ENCODE measurements at regions not wholly inside any gene's neighbourhood (a gene's known extent, or its start where the extent isn't known, plus 50 kb on each side); places are given as distances from the start of the nearest gene placed in this dataset.
"Not testable (repeated sequence)": the region's sequence is repeated elsewhere in the genome, so short reads cannot be mapped to it uniquely, and the experiment has no call there.

DNA sequence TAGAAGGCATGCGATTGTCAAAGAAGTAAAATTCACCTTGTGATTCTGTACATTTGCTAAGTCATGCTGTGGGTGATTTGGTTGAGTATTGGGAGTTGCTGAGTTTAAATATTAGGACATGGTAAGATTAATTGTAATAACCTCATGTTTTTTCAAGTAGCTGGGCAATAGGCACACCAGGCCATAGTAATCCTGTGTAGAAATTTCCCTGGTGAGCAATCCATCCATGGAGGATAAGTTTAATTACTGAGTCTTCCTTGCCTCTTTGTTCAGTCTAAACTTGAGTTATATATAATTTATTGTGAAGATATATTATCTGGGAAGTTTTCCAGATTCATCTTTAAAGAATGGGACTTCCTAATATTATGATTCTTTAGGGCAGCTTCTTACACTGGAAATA, 221.1 kb upstream of the NUDT12 start:
- Mint-ChIP-seq H3K27me3 (no peaks in the 10 kb centered on the region), H3K4me1 (no peaks in the 10 kb centered on the region), H3K4me3 (no peak overlapping the region), H3K27ac (no peak overlapping the region), H3K36me3 (ENCODE audit: low read depth) (no peaks in the 10 kb centered on the region), H3K9me3 (ENCODE audit: low read depth) (no peaks in the 10 kb centered on the region)
- ATAC-seq (no peak), DNase-seq (no peak)
- POLR2A ChIA-PET, result no interaction called here
- CTCF ChIA-PET, result no interaction called here
- intact Hi-C loops (cut with DNase I, micrococcal nuclease), result no loop called here

- Mint-ChIP-seq H3K27ac (no peak overlapping the region), H3K4me3 (no peak overlapping the region), H3K9me3 (ENCODE audit: low read depth) (no peaks in the 10 kb centered on the region), H3K36me3 (ENCODE audit: low read depth) (no peaks in the 10 kb centered on the region), H3K27me3 (no peaks in the 10 kb centered on the region), H3K4me1 (no peaks in the 10 kb centered on the region)
- ChIA-PET CTCF (interaction anchor here (1.1 kb wide), 1 partner anchor 14 kb away, joined by 4 read pairs; no protein-coding TSS in a partner anchor), POLR2A (no interaction called here)
- no peak for ATAC-seq
- DNase-seq, result no peak
- intact Hi-C loops (cut with DNase I, micrococcal nuclease), result no loop called here
Observed at GRCh38 chr5:103780794-103781193, 218.2 kb upstream of the NUDT12 start.

- Mint-ChIP-seq H3K27ac (no peak overlapping the region), H3K9me3 (ENCODE audit: low read depth) (peaks cover 2% of the 10 kb centered on the region), H3K27me3 (no peaks in the 10 kb centered on the region), H3K36me3 (ENCODE audit: low read depth) (no peaks in the 10 kb centered on the region), H3K4me1 (no peaks in the 10 kb centered on the region), H3K4me3 (no peak overlapping the region)
- DNase-seq, result no peak
- POLR2A ChIA-PET, result no interaction called here
- no peak for ATAC-seq
- intact Hi-C loops (cut with DNase I, micrococcal nuclease), result no loop called here
- CTCF ChIA-PET, result interaction anchor here (0.6 kb wide), 1 partner anchor 1925 kb away, joined by 4 read pairs; no protein-coding TSS in a partner anchor
Observed at GRCh38 chr5:103774721-103775120, 212.1 kb upstream of the NUDT12 start.

DNA sequence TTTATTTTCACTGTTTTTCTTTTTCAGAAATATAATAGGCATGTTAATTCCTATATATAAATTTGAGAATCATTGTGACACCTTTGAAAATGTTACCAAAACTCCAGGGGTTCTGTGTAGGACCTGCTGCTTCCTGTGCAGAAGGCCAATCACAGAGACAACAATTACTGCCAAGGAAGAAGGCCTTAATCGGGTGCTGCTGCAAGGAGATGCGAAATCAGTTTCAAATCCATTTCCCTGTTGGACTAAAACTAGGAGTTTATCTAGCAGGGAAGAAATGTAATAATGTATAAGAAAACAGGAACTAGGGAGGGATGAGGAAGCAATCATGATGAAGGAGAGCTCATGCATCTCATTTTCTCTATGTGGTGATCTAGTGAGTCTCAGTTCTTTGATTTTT, 209.7 kb upstream of the NUDT12 start:
- H3K4me1 Mint-ChIP-seq, result no peaks in the 10 kb centered on the region
- no peak for ATAC-seq
- no peak for DNase-seq
- no peak overlapping the region for H3K4me3 Mint-ChIP-seq
- no peak overlapping the region for H3K27ac Mint-ChIP-seq
- H3K9me3 Mint-ChIP-seq (ENCODE audit: low read depth), result peaks cover 2% of the 10 kb centered on the region
- ChIA-PET POLR2A (no interaction called here), CTCF (interaction anchor here (0.6 kb wide), 1 partner anchor 62 kb away, joined by 3 read pairs; no protein-coding TSS in a partner anchor)
- H3K27me3 Mint-ChIP-seq, result no peaks in the 10 kb centered on the region
- H3K36me3 Mint-ChIP-seq (ENCODE audit: low read depth), result no peaks in the 10 kb centered on the region
- intact Hi-C loops (cut with DNase I, micrococcal nuclease), result no loop called here

GRCh38 chr5:103764403-103764802, 201.8 kb upstream of the NUDT12 start:
- DNase-seq, result no peak
- ChIA-PET CTCF (no interaction called here), POLR2A (no interaction called here)
- Mint-ChIP-seq H3K4me3 (no peak overlapping the region), H3K36me3 (ENCODE audit: low read depth) (no peaks in the 10 kb centered on the region), H3K27ac (no peak overlapping the region), H3K27me3 (no peaks in the 10 kb centered on the region), H3K9me3 (ENCODE audit: low read depth) (peaks cover 2% of the 10 kb centered on the region), H3K4me1 (no peaks in the 10 kb centered on the region)
- intact Hi-C loops (cut with DNase I, micrococcal nuclease), result no loop called here
- ATAC-seq, result no peak

- CTCF ChIA-PET, result no interaction called here
- no peak for DNase-seq
- H3K9me3 Mint-ChIP-seq (ENCODE audit: low read depth), result peaks cover 2% of the 10 kb centered on the region
- H3K36me3 Mint-ChIP-seq (ENCODE audit: low read depth), result no peaks in the 10 kb centered on the region
- no peaks in the 10 kb centered on the region for H3K4me1 Mint-ChIP-seq
- H3K27ac Mint-ChIP-seq, result no peak overlapping the region
- ATAC-seq, result no peak
- no peak overlapping the region for H3K4me3 Mint-ChIP-seq
- intact Hi-C loops (cut with DNase I, micrococcal nuclease), result no loop called here
- POLR2A ChIA-PET, result no interaction called here
- no peaks in the 10 kb centered on the region for H3K27me3 Mint-ChIP-seq
Observed at GRCh38 chr5:103758996-103759395, 196.4 kb upstream of the NUDT12 start.

GRCh38 chr5:103755974-103756373, 193.4 kb upstream of the NUDT12 start:
- no peak for ATAC-seq
- Mint-ChIP-seq H3K27ac (no peak overlapping the region), H3K36me3 (ENCODE audit: low read depth) (no peaks in the 10 kb centered on the region), H3K27me3 (no peaks in the 10 kb centered on the region), H3K9me3 (ENCODE audit: low read depth) (peaks cover 2% of the 10 kb centered on the region), H3K4me1 (no peaks in the 10 kb centered on the region), H3K4me3 (no peak overlapping the region)
- POLR2A ChIA-PET, result no interaction called here
- CTCF ChIA-PET, result no interaction called here
- intact Hi-C loops (cut with DNase I, micrococcal nuclease), result no loop called here
- DNase-seq, result no peak

DNA sequence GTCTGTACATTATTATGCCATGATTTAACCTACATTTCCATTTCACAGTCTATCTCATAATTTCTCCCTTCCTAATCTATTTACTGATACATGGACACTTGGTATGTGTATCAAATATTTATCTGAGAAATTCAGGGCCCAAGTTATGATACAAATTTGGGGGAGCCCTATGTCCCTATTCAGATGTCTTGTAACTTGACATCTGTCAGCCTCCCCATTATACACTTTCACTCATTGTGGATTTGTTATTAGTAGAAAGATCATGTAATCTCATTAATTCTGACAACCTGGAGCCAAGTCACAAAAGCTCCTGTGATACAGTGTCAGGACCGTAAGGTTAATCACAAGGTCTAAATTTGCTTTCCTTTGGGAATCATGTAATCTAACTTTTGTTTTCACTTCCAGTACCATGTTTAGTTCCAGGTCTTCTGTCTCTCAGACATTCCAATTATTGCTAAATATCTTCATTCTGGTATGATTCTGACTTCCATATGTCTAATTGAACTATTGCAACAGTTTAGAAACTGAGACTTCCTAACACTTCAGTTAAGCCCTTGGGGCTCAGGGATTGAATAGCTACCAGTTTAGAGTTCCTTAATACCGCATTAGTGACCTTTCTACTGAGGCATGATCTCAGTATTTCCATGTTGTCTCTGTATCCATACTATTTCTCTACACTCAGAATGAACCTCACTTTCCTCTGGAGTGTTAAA, 182.9 kb upstream of the NUDT12 start:
- H3K27ac Mint-ChIP-seq, result no peak overlapping the region
- H3K4me3 Mint-ChIP-seq, result no peak overlapping the region
- intact Hi-C loops (cut with DNase I, micrococcal nuclease), result no loop called here
- no peaks in the 10 kb centered on the region for H3K4me1 Mint-ChIP-seq
- H3K9me3 Mint-ChIP-seq (ENCODE audit: low read depth), result no peaks in the 10 kb centered on the region
- ChIA-PET POLR2A (no interaction called here), CTCF (no interaction called here)
- no peak for DNase-seq
- no peaks in the 10 kb centered on the region for H3K27me3 Mint-ChIP-seq
- no peak for ATAC-seq
- H3K36me3 Mint-ChIP-seq (ENCODE audit: low read depth), result no peaks in the 10 kb centered on the region

DNA sequence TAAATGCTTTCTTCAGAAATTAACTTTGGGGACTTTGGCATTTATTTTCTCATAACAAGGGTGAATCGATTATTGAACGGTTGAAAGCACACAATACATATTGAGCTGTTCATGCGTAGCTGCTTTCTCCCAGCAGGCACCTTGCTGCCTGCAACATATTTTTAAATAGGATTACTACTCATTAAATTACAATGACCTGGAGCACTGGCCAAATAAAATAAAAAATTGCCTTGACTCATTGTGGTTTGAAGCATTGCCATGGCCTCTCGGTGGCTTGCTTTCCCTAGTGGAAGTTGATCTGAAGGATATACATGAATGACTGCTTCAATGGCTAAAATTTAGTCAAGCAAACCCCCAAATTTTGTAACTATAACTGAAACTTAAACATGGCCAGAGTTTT, 181.6 kb upstream of the NUDT12 start:
- ChIA-PET CTCF (no interaction called here), POLR2A (no interaction called here)
- H3K36me3 Mint-ChIP-seq (ENCODE audit: low read depth), result no peaks in the 10 kb centered on the region
- H3K9me3 Mint-ChIP-seq (ENCODE audit: low read depth), result no peaks in the 10 kb centered on the region
- H3K4me1 Mint-ChIP-seq, result no peaks in the 10 kb centered on the region
- ATAC-seq (no peak), DNase-seq (no peak)
- no peaks in the 10 kb centered on the region for H3K27me3 Mint-ChIP-seq
- intact Hi-C loops (cut with DNase I, micrococcal nuclease), result no loop called here
- no peak overlapping the region for H3K4me3 Mint-ChIP-seq
- no peak overlapping the region for H3K27ac Mint-ChIP-seq

- no peaks in the 10 kb centered on the region for H3K36me3 Mint-ChIP-seq (ENCODE audit: low read depth)
- CTCF ChIA-PET, result no interaction called here
- DNase-seq (no peak), ATAC-seq (no peak)
- H3K27ac Mint-ChIP-seq, result no peak overlapping the region
- POLR2A ChIA-PET, result no interaction called here
- intact Hi-C loops (cut with DNase I, micrococcal nuclease), result no loop called here
- H3K4me1 Mint-ChIP-seq, result no peaks in the 10 kb centered on the region
- H3K27me3 Mint-ChIP-seq, result no peaks in the 10 kb centered on the region
- H3K9me3 Mint-ChIP-seq (ENCODE audit: low read depth), result no peaks in the 10 kb centered on the region
- H3K4me3 Mint-ChIP-seq, result no peak overlapping the region
Observed at GRCh38 chr5:103743421-103743820, 180.8 kb upstream of the NUDT12 start.

DNA sequence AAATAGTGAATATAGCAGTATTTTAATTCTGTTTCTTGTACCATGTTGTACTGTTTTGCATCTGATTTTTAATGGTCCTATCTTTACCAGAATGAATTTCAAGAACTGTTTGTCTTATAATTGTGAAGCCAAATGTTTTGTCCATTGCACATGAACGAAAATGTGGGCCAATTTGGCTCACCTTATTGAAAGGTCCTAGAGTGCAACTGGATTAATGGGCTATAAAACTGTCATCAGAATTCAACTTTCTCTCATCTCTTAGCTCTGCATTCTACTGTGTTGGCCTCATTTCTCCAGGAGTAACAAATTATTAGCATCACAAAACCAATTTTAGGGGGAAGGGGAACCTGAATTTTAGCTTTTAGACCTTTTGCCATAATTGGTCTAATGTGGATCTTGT, 179.4 kb upstream of the NUDT12 start:
- ChIA-PET POLR2A (no interaction called here), CTCF (no interaction called here)
- H3K4me3 Mint-ChIP-seq, result no peak overlapping the region
- H3K36me3 Mint-ChIP-seq (ENCODE audit: low read depth), result no peaks in the 10 kb centered on the region
- no peaks in the 10 kb centered on the region for H3K4me1 Mint-ChIP-seq
- peaks cover 2% of the 10 kb centered on the region for H3K9me3 Mint-ChIP-seq (ENCODE audit: low read depth)
- H3K27me3 Mint-ChIP-seq, result no peaks in the 10 kb centered on the region
- ATAC-seq, result no peak
- no peak overlapping the region for H3K27ac Mint-ChIP-seq
- no peak for DNase-seq
- intact Hi-C loops (cut with DNase I, micrococcal nuclease), result no loop called here

DNA sequence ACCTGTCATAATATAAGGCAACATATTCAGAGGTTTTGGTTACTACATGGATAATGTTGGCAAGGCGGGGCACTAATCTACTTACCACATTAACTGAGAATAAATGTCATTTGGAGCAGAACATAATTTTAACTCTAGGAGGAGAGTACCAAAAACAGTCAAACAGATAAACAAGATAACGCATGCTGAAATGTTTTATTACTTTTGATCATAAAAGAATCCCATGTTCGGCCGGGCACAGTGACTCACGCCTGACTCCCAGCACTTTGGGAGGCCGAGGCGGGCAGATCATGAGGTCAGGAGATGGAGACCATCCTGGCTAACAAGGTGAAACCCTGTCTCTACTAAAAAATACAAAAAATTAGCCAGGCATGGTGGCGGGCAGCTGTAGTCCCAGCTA, 173.8 kb upstream of the NUDT12 start:
- H3K36me3 Mint-ChIP-seq (ENCODE audit: low read depth); ATAC-seq; POLR2A ChIA-PET; CTCF ChIA-PET; DNase-seq; intact Hi-C loops (cut with DNase I, micrococcal nuclease); H3K4me3 Mint-ChIP-seq; H3K27me3 Mint-ChIP-seq; H3K4me1 Mint-ChIP-seq; H3K27ac Mint-ChIP-seq; H3K9me3 Mint-ChIP-seq (ENCODE audit: low read depth): not testable (repeated sequence)

DNA sequence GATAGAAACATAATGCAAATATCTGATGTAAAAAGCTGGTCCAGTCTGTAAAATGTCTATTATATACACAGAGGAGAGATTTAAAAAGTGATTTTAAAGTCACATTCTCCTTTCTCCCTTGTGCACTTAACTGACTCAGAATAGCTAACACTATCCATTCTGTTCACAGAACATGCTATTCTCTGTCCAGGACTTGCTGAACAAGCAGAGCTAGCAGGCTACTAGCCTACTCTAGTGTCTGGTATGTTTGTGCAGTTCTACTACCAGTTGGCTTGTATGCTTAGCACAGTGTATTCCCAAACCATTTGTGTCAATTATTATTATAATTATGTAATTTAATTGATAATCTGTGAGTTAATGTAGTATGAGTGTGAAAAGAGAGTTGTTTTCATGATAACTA, 161.7 kb upstream of the NUDT12 start:
- no peak for DNase-seq
- peaks cover 13% of the 10 kb centered on the region for H3K9me3 Mint-ChIP-seq (ENCODE audit: low read depth)
- ChIA-PET CTCF (interaction anchor here (1.5 kb wide), 1 partner anchor 15 kb away, joined by 3 read pairs; no protein-coding TSS in a partner anchor), POLR2A (no interaction called here)
- H3K4me1 Mint-ChIP-seq, result no peaks in the 10 kb centered on the region
- no peaks in the 10 kb centered on the region for H3K27me3 Mint-ChIP-seq
- intact Hi-C loops (cut with DNase I, micrococcal nuclease), result no loop called here
- no peak overlapping the region for H3K27ac Mint-ChIP-seq
- H3K4me3 Mint-ChIP-seq, result no peak overlapping the region
- no peaks in the 10 kb centered on the region for H3K36me3 Mint-ChIP-seq (ENCODE audit: low read depth)
- no peak for ATAC-seq
